Ramos (cell line): ENCODE measurements at regions not wholly inside any gene's neighbourhood (a gene's known extent, or its start where the extent isn't known, plus 50 kb on each side); places are given as distances from the start of the nearest gene placed in this dataset.
"Not testable (repeated sequence)": the region's sequence is repeated elsewhere in the genome, so short reads cannot be mapped to it uniquely, and the experiment has no call there.

Experiments used
- in situ Hi-C: fragments of 300-500 bp; cut with MboI; formaldehyde crosslinking; loops from one replicate; pipeline ENCODE4 v1.14.3; 2022; ENCODE audit warnings: low sequenced_read_pairs; ENCODE audit not compliant: unreplicated experiment

GRCh38 chr2:226544596-226545210, 254.9 kb downstream of the IRS1 start:
- in situ Hi-C loops = no loop called here

GRCh38 chr2:226540204-226540994, 259.2 kb downstream of the IRS1 start:
- in situ Hi-C loops = no loop called here

DNA sequence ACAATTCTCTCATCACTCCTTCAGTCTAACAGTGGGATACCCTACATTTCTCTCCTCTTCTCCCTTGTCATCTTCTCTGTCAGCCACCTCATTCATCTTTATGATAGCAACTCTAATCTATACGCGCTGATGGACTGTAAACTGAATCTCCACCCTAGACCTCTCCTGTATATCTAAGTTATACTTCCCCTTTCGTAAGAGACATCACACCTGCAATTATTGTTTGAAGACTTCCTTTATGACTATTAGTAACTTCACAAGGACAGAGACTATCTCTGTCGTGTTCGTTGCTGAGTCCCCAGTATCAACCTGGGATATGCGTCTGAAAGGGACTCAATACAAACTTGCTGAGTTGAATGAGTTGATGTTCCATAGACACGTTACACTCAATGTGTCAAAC, 263.2 kb downstream of the IRS1 start:
- in situ Hi-C loops = no loop called here

DNA sequence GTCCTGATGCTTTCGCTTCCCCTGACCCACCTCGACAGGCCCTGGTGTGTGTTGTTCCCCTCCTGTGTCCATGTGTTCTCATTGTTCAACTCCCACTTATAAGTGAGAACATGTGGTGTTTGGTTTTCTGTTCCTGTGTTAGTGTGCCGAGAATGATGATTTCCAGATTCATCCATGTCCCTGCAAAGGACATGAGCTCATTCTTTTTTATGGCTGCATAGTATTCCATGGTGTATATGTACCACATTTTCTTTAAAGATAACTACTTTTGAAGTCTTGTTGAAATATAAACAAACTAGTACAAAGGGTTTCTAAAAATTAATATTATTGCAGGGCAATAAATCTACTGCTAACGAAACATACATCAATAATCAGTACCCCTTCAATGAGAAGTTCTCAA, 266.6 kb downstream of the IRS1 start:
- in situ Hi-C loops = not testable (repeated sequence)

DNA sequence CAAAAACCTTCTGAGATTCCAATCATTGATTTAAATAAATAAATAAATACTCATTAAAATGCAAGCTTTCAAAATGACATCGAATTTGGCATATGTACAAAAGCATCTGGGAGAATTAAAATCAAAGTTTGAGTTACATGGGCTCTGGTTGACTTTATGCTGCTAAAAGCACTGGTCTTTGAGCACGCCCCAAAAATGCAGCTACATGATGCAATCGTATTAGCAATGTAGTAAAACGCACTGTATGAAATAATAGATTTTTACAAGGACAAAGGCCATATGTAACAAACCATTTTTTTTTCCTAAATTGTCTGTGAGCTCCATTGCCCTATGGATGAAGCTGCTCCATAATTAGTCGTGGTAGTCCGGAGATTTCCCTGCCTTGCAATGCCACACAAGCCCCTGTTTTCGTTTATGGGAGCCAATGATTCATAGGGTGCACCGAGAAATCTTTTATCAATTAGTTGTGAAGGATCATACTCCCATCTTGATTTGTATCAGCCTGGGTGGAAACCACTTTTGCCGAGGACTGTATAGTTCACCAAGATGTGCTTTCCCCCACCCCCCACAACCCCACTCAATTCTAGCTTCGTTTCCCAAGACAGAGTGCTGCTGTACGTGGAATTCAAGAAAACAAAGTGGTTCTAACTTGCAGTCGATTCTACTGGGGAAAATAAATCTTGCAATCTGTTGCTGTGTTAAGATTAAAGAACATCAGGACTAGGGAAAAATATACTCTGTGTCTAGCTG, 268.4 kb downstream of the IRS1 start:
- in situ Hi-C loops = no loop called here

DNA sequence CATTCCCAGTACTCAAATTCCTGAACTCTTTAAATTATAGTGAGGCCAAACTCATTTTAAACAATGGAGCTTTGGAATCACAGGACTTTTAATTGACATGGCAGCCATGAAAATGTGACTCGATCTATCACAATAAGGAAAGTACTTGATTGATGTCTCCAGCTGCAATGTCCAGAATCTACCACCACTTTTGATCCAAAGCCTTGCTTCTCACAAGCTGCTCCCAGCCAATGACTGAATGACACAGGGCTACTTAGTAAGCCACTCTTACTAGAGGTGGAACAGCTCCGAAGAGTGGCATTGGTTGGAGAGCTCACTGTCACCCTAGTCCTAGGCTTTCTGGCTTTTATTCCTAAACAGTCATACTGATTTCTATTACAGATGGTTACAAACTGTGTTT, 270.1 kb downstream of the IRS1 start:
- in situ Hi-C loops = no loop called here

- in situ Hi-C loops = no loop called here
Observed at GRCh38 chr2:226526716-226527115, 272.9 kb downstream of the IRS1 start.

DNA sequence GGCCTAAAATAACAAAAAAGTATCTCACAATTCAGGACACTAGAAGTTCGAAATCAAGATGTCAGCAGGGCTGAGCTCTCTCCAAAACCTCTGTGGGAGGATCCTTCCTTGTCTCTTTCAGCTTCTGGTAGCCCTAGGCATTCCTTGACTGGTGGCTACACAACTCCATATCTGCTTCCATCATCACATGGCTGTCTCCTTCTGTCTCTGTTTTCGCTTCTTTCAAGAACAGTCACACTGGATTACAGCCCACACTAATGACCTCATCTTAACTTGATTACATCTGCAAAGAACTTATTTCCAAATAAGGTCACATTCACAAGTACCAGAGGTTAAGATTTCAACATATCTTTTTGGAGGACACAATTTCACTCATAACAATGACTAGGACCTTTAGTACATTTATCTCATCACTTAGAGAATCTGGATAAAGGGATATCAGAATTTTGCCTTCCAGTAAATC, 275.2 kb downstream of the IRS1 start:
- in situ Hi-C loops = no loop called here

DNA sequence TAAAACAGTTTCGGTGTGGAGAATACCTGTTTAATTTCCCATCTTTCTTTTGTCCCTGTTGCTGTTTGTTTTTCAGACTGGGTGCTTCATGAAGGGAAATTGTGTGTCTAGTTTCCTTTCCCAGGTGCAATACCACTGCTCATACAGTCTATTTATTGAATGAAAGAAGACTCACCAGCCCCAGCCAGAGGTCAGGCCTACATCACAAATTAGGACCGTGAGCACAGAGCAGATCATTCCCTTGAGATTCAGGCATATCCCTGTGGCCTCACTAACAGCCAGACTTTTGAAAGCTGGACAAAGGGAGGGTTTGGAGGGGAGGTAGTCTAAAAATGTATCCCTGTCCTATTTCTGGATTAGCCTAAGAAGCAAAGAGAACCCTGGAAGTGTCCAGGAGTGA, 278.9 kb downstream of the IRS1 start:
- in situ Hi-C loops = no loop called here

GRCh38 chr2:226515344-226516055, 284.1 kb downstream of the IRS1 start:
- in situ Hi-C loops = no loop called here

GRCh38 chr2:226514895-226515294, 284.7 kb downstream of the IRS1 start:
- in situ Hi-C loops = no loop called here

DNA sequence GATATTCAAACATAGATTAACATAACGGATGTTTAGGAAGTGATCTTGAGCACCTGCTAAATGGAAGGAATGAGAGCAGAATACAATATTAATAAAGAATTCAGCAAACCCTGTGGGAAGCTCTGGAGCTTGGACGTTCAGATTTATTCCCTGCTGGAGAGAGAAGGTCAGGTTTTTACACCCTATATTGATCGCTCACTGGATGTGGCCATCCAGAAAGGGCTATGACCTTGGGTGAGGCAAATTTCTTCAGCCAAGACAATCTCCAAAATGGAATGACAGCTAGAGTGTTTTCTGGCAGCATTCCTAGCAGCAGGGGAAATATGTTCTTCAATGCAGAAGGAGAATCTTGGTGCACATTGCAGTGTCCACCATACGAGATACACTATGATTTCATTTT, 288.3 kb downstream of the IRS1 start:
- in situ Hi-C loops = no loop called here

- in situ Hi-C loops = no loop called here
Observed at GRCh38 chr2:226508683-226509082, 290.9 kb downstream of the IRS1 start.

DNA sequence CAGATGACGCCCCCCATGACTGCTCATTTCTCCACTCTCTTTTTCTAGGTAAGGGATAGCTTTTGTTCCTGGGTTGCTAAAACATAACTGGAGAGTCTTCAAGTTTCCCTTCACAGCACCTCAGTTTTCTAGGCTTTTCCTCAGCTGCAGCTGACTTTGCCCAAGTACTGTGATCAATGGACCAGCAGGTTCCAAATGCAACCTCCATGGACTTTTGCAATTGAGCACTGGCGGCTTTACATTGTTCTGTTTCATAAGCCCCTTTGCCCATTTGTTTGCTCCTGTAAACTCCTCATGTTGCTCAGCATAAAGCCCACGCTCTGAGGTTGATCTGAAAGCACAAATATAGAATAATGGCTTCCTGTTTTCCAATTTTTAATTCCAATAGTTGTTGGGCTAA, 291.6 kb downstream of the IRS1 start:
- in situ Hi-C loops = no loop called here

- in situ Hi-C loops = no loop called here
Observed at GRCh38 chr2:226497146-226497909, 302.3 kb downstream of the IRS1 start.

GRCh38 chr2:226496273-226496550, 303.4 kb downstream of the IRS1 start:
- in situ Hi-C loops = no loop called here

DNA sequence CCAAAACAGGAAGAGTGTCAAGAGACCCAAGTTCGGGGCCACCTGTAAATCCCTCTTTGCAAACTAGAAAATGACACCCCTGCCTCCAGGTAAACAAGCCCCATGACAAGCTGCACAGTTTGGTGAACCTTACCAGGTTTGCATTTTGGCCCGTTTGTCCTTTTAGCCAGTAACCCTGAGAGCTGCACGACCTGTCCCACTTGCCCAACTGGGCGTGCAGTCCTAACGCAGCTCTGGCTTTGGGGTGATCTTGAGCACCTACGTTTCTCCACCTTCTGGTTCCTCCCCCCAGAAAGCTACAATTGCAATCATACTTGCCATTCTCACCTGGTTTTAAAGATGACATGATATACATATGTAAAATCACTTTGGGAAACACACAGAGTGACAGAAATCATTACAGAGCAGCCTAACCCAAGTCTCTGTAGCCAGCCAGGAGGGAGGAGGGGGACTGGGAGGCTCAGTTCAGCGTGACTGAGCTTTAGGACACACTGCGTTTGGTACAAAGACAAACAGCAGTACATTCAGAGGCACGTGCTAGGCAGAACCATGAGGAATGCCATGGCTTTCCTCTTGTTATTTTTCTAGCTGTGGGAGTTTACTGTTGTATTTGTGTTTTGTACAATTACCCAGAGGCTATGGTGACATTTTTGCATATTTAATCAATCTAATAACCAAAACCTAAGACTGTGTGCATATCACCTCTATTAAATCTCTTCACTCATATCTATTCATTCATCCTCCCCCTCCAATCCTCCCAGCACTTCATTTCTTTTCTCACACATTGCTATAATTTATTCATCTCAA, 304.0 kb downstream of the IRS1 start:
- in situ Hi-C loops = no loop called here

GRCh38 chr2:226491112-226491511, 308.5 kb downstream of the IRS1 start:
- in situ Hi-C loops = no loop called here

- in situ Hi-C loops = no loop called here
Observed at GRCh38 chr2:226489775-226490541, 309.7 kb downstream of the IRS1 start.
